GM12878 (cell line): ENCODE measurements at regions not wholly inside any gene's neighbourhood (a gene's known extent, or its start where the extent isn't known, plus 50 kb on each side); places are given as distances from the start of the nearest gene placed in this dataset.

Source experiments
- CHD4 ChIP-seq: fragments of 200-600 bp; sonication (generic); IDR thresholded peaks from 2 replicates; pipeline ENCODE4 v1.6.1; 2016; ENCODE audit warnings: mild to moderate bottlenecking
- CTCF ChIP-seq, 3 experiments: IDR thresholded peaks in 2 of 3; conservative IDR thresholded peaks in 1 of 3; 2 replicates each; pipeline ENCODE4 v1.5.1; 2011; ENCODE audit warnings: low read depth in 3 of 3, low read length in 3 of 3, mild to moderate bottlenecking in 3 of 3, control low read depth in 2 of 3, moderate library complexity in 2 of 3, inconsistent platforms in 1 of 3, mixed read lengths in 1 of 3; ENCODE audit not compliant: control insufficient read depth in 2 of 3, insufficient read depth in 1 of 3; ENCODE audit errors: extremely low read depth in 1 of 3
- FOXK2 ChIP-seq: fragments of 450-650 bp; IDR thresholded peaks from 2 replicates; pipeline ENCODE4 v1.6.1; 2017; ENCODE audit warnings: mild to moderate bottlenecking, moderate library complexity
- GABPA ChIP-seq: IDR thresholded peaks from 2 replicates; pipeline ENCODE4 v1.6.1; 2014; ENCODE audit warnings: antibody characterized with exemption, low read depth, mild to moderate bottlenecking, inconsistent platforms
- IRF3 ChIP-seq: fragments of 450-650 bp; IDR thresholded peaks from 2 replicates; pipeline ENCODE4 v1.6.1; 2014; ENCODE audit warnings: mild to moderate bottlenecking
- POLR2A ChIP-seq: IDR thresholded peaks from 2 replicates; pipeline ENCODE4 v1.6.1; 2011; ENCODE audit warnings: low read depth, mild to moderate bottlenecking, low read length
- RAD21 ChIP-seq: IDR thresholded peaks from 2 replicates; pipeline ENCODE4 v1.6.1; 2011; ENCODE audit warnings: mild to moderate bottlenecking, low read depth, low read length, moderate library complexity; ENCODE audit not compliant: insufficient read depth
- REST ChIP-seq: IDR thresholded peaks from 2 replicates; pipeline ENCODE4 v1.6.1; 2012; ENCODE audit warnings: mild to moderate bottlenecking, low read depth, low read length
- TCF12 ChIP-seq: IDR thresholded peaks from 2 replicates; pipeline ENCODE4 v1.6.1; 2011; ENCODE audit warnings: low read depth, mild to moderate bottlenecking, low read length
- YY1 ChIP-seq: IDR thresholded peaks from 2 replicates; pipeline ENCODE4 v1.6.1; 2011; ENCODE audit warnings: low read depth, mild to moderate bottlenecking, low read length
- ZBED1 ChIP-seq: IDR thresholded peaks from 2 replicates; pipeline ENCODE4 v1.6.1; 2016; ENCODE audit warnings: borderline replicate concordance
- ZBTB33 ChIP-seq: fragments of 450-650 bp; IDR thresholded peaks from 2 replicates; pipeline ENCODE4 v1.6.1; 2017; ENCODE audit warnings: mild to moderate bottlenecking

GRCh38 chr22:49269928-49270327 lies 557.7 kb downstream of the BRD1 start:
- TF ChIP-seq GABPA = no peak
- TF ChIP-seq CHD4 = no peak
- TF ChIP-seq RAD21 = no peak
- no peak for TF ChIP-seq FOXK2
- TF ChIP-seq CTCF (IDR thresholded peaks at IDR 0.05 in 2 of 3, conservative IDR thresholded peaks at IDR 0.05 in 1 of 3; ENCODE audit: control insufficient read depth in 2 of 3, extremely low read depth in 1 of 3, insufficient read depth in 1 of 3, low read depth in 3 of 3, low read length in 3 of 3) = no peak
- TF ChIP-seq YY1 = no peak
- no peak for TF ChIP-seq POLR2A
- no peak for TF ChIP-seq ZBTB33
- no peak for TF ChIP-seq ZBED1
- no peak for TF ChIP-seq IRF3
- TF ChIP-seq TCF12 = no peak
- no peak for TF ChIP-seq REST
